ENCODE measurements at regions not wholly inside any gene's neighbourhood (a gene's known extent, or its start where the extent isn't known, plus 50 kb on each side); places are given as distances from the start of the nearest gene placed in this dataset.

GRCh38 chr6:94600636-94601035, 976.7 kb upstream of the MANEA start:
- DNase-seq (ENCODE audit: low read depth) = no peak

GRCh38 chr6:94597487-94597886, 979.8 kb upstream of the MANEA start:
- Histone ChIP-seq H3K4me3 (ENCODE audit: low read depth, low read length) (no peak overlapping the region), H3K36me3 (ENCODE audit: control insufficient read depth, insufficient read depth, low read length) (no peaks in the 10 kb centered on the region), H3K27me3 (ENCODE audit: control insufficient read depth, insufficient read depth, low read length) (no peaks in the 10 kb centered on the region)
- DNase-seq (ENCODE audit: low read depth) = no peak
- no peak for TF ChIP-seq CTCF (IDR thresholded peaks at IDR 0.05; ENCODE audit: insufficient read depth, low read length, poor library complexity, severe bottlenecking)

More at GRCh38 chr6:94600636-94601035, 976.7 kb upstream of the MANEA start:
- no peak overlapping the region for H3K4me3 ChIP-seq (ENCODE audit: low read depth, low read length)
- H3K27me3 ChIP-seq (ENCODE audit: control insufficient read depth, insufficient read depth, low read length) = no peaks in the 10 kb centered on the region
- no peaks in the 10 kb centered on the region for H3K36me3 ChIP-seq (ENCODE audit: control insufficient read depth, insufficient read depth, low read length)
- TF ChIP-seq CTCF (IDR thresholded peaks at IDR 0.05; ENCODE audit: insufficient read depth, low read length, poor library complexity, severe bottlenecking) = no peak

- no peak for TF ChIP-seq CTCF (IDR thresholded peaks at IDR 0.05; ENCODE audit: insufficient read depth, low read length, poor library complexity, severe bottlenecking)
- Histone ChIP-seq H3K36me3 (ENCODE audit: control insufficient read depth, insufficient read depth, low read length) (no peaks in the 10 kb centered on the region), H3K27me3 (ENCODE audit: control insufficient read depth, insufficient read depth, low read length) (no peaks in the 10 kb centered on the region), H3K4me3 (ENCODE audit: low read depth, low read length) (no peak overlapping the region)
- no peak for DNase-seq (ENCODE audit: low read depth)
Observed at GRCh38 chr6:94590416-94590815, 986.9 kb upstream of the MANEA start.

GRCh38 chr6:94588301-94588700, 989.0 kb upstream of the MANEA start:
- no peak for TF ChIP-seq CTCF (IDR thresholded peaks at IDR 0.05; ENCODE audit: insufficient read depth, low read length, poor library complexity, severe bottlenecking)
- H3K4me3 ChIP-seq (ENCODE audit: low read depth, low read length) = no peak overlapping the region
- H3K27me3 ChIP-seq (ENCODE audit: control insufficient read depth, insufficient read depth, low read length) = no peaks in the 10 kb centered on the region

DNA sequence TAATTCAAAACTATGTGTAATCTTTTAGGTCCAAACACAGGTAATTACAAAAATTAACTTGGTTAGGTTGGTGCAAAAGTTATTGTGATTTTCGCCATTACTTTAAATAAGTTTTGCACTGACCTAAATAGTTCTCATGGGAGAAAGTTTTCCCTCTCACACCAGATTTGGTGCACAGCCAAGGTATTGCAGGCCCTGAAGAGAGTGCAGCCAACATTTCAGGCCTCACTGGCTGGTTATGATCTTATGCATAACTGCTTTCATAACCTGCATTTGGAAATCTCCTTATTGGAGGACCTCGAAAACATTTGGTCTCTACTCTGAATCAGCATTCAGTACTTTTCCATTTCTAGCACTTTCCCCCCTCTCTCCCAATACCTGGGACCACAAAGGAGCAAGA, 993.1 kb upstream of the MANEA start:
- TF ChIP-seq CTCF (IDR thresholded peaks at IDR 0.05; ENCODE audit: insufficient read depth, low read length, poor library complexity, severe bottlenecking) = no peak
- H3K27me3 ChIP-seq (ENCODE audit: control insufficient read depth, insufficient read depth, low read length) = no peaks in the 10 kb centered on the region
- no peaks in the 10 kb centered on the region for H3K36me3 ChIP-seq (ENCODE audit: control insufficient read depth, insufficient read depth, low read length)
- DNase-seq (ENCODE audit: low read depth) = no peak
- H3K4me3 ChIP-seq (ENCODE audit: low read depth, low read length) = no peak overlapping the region

More at GRCh38 chr6:94588301-94588700, 989.0 kb upstream of the MANEA start:
- DNase-seq (ENCODE audit: low read depth) = no peak
- H3K36me3 ChIP-seq (ENCODE audit: control insufficient read depth, insufficient read depth, low read length) = no peaks in the 10 kb centered on the region

GRCh38 chr6:94570581-94570980, 1006.8 kb upstream of the MANEA start:
- H3K27me3 ChIP-seq (ENCODE audit: control insufficient read depth, insufficient read depth, low read length) = no peaks in the 10 kb centered on the region
- no peaks in the 10 kb centered on the region for H3K36me3 ChIP-seq (ENCODE audit: control insufficient read depth, insufficient read depth, low read length)
- no peak overlapping the region for H3K4me3 ChIP-seq (ENCODE audit: low read depth, low read length)
- no peak for TF ChIP-seq CTCF (IDR thresholded peaks at IDR 0.05; ENCODE audit: insufficient read depth, low read length, poor library complexity, severe bottlenecking)
- DNase-seq (ENCODE audit: low read depth) = no peak

All from kidney epithelial cell (primary cell).